GM12892 (cell line): ENCODE measurements at regions not wholly inside any gene's neighbourhood (a gene's known extent, or its start where the extent isn't known, plus 50 kb on each side); places are given as distances from the start of the nearest gene placed in this dataset.

Source experiments
- POLR2A ChIP-seq: IDR thresholded peaks from 2 replicates; pipeline ENCODE4 v1.6.1; 2011; ENCODE audit warnings: low read depth, low read length, control low read depth
- POLR2AphosphoS5 ChIP-seq: IDR thresholded peaks from 2 replicates; pipeline ENCODE4 v1.6.1; 2011; ENCODE audit warnings: low read depth, low read length, control low read depth
- TAF1 ChIP-seq: IDR thresholded peaks from 2 replicates; pipeline ENCODE4 v1.6.1; 2011; ENCODE audit warnings: low read depth, mild to moderate bottlenecking, control low read depth, low read length, borderline replicate concordance

- no peak for TF ChIP-seq POLR2A
- TF ChIP-seq POLR2AphosphoS5, result no peak
- TF ChIP-seq TAF1, result no peak
These were observed 265.9 kb upstream of the PRICKLE1 start for GRCh38 chr12:42855362-42855950.
